Uterus (tissue), 3 donors: ENCODE measurements at regions not wholly inside any gene's neighbourhood (a gene's known extent, or its start where the extent isn't known, plus 50 kb on each side); places are given as distances from the start of the nearest gene placed in this dataset.

Source experiments
- DNase-seq, 2 donors: peaks; one replicate each; pipeline ENCODE4 v3.0.0-alpha.2; 2019 to 2020
- H3K27ac ChIP-seq, 2 donors: fragments of 200-600 bp; sonication (generic); 1 replicate in 1 of 2; 2 replicates in 1 of 2; pipeline ENCODE4 v1.5.1; 2016 to 2018
- H3K27me3 ChIP-seq, 2 donors: fragments of 200-600 bp; sonication (generic); one replicate each; pipeline ENCODE4 v1.5.1; 2018 to 2019; ENCODE audit warnings: control low read depth in 1 of 2
- H3K36me3 ChIP-seq, 2 donors: fragments of 200-600 bp; sonication (generic); one replicate each; pipeline ENCODE4 v1.5.1; 2019; ENCODE audit warnings: control low read depth in 1 of 2
- H3K4me1 ChIP-seq, 2 donors: fragments of 200-600 bp; sonication (generic); one replicate each; pipeline ENCODE4 v1.5.1; 2018 to 2019; ENCODE audit warnings: control low read depth in 1 of 2
- H3K4me3 ChIP-seq, 2 donors: fragments of 200-600 bp; sonication (generic); 1 replicate in 1 of 2; 2 replicates in 1 of 2; pipeline ENCODE4 v1.5.1; 2018 to 2019; ENCODE audit warnings: mild to moderate bottlenecking in 1 of 2
- H3K9me3 ChIP-seq, 2 donors: fragments of 200-600 bp; sonication (generic); one replicate each; pipeline ENCODE4 v1.5.1; 2019; ENCODE audit warnings: control low read depth in 1 of 2
- POLR2A ChIP-seq, 2 donors: fragments of 450-650 bp; IDR thresholded peaks; one replicate each; pipeline ENCODE4 v1.6.1; 2016; ENCODE audit warnings: antibody characterized with exemption in 2 of 2, mild to moderate bottlenecking in 1 of 2, moderate library complexity in 1 of 2
- intact Hi-C: fragments of 100-400 bp; cut with DNase I; formaldehyde crosslinking; loops from one replicate; pipeline ENCODE4 v1.15.1; 2023; ENCODE audit warnings: low total_unique reads
- TF ChIP-seq, protein P1 (sequence below), 4 experiments: fragments of 200-600 bp in 2 of 4; fragments of 450-650 bp in 2 of 4; sonication (generic) in 2 of 4; IDR thresholded peaks; one replicate each; pipeline ENCODE4 v1.5.1; 2016 to 2019; ENCODE audit warnings: antibody characterized with exemption in 4 of 4, mild to moderate bottlenecking in 2 of 4, moderate library complexity in 1 of 4
- donor health status: DM: yes; HTN: yes; CAD: no.

DNA sequence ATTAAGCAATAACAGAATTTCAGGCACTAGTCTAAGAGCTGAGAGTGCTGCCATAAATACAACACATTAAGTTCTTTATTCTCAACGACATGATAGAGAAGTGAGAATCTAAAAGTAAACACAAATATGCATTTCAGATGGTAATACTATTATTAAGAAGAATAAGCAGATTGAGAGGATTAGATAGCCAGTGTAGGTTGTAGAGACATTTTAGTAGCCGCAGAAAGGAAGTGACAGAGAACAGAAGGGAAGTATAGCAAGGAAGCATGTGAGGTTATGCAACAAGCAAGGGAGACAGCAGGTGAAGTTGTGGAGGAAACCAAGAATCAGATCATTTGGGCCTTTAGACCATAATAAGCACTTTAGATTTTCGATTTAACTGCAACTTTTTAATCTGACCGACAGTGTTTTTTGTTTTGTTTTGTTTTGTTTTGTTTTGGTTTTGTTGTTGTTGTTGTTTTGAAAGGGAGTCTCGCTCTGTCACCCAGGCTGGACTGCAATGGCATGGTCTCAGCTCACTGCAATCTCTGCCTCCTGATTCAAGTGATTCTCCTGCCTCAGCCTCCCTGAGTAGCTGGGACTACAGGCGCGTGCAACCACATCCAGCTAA, 737.0 kb upstream of the ADGRB3 start:
- no peak for DNase-seq
- no peak for TF ChIP-seq POLR2A (IDR thresholded peaks at IDR 0.05)
- TF ChIP-seq, protein P1, sequence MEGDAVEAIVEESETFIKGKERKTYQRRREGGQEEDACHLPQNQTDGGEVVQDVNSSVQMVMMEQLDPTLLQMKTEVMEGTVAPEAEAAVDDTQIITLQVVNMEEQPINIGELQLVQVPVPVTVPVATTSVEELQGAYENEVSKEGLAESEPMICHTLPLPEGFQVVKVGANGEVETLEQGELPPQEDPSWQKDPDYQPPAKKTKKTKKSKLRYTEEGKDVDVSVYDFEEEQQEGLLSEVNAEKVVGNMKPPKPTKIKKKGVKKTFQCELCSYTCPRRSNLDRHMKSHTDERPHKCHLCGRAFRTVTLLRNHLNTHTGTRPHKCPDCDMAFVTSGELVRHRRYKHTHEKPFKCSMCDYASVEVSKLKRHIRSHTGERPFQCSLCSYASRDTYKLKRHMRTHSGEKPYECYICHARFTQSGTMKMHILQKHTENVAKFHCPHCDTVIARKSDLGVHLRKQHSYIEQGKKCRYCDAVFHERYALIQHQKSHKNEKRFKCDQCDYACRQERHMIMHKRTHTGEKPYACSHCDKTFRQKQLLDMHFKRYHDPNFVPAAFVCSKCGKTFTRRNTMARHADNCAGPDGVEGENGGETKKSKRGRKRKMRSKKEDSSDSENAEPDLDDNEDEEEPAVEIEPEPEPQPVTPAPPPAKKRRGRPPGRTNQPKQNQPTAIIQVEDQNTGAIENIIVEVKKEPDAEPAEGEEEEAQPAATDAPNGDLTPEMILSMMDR (IDR thresholded peaks at IDR 0.05): no peak
- Histone ChIP-seq H3K4me3 (no peak overlapping the region), H3K27me3 (no peaks in the 10 kb centered on the region), H3K4me1 (no peaks in the 10 kb centered on the region), H3K36me3 (no peaks in the 10 kb centered on the region), H3K27ac (no peak overlapping the region), H3K9me3 (no peaks in the 10 kb centered on the region)
- intact Hi-C loops: no loop called here

- no peak overlapping the region for H3K27ac ChIP-seq
- no peaks in the 10 kb centered on the region for H3K9me3 ChIP-seq
- H3K4me1 ChIP-seq: no peaks in the 10 kb centered on the region
- H3K4me3 ChIP-seq: no peak overlapping the region
- no peaks in the 10 kb centered on the region for H3K36me3 ChIP-seq
- TF ChIP-seq, protein P1 (IDR thresholded peaks at IDR 0.05): no peak
- TF ChIP-seq POLR2A (IDR thresholded peaks at IDR 0.05): no peak
- intact Hi-C loops: no loop called here
- no peaks in the 10 kb centered on the region for H3K27me3 ChIP-seq
- DNase-seq: no peak
Measured at GRCh38 chr6:67896476-67896875, 738.6 kb upstream of the ADGRB3 start.

DNA sequence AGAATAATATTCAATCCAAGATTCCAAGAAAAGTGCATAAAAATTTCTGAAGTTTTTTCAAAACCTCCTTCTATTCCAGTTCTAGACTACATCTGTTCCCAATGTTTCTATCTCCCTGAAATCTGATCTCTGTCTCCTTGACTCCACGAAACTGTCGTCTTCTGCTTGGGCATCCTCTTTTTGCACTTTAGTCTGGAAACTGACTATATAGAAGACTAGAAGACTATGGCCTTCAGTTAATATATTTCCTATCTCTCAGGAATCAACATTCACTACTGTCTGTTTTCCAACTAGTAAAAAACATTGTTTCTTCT, 745.4 kb upstream of the ADGRB3 start:
- TF ChIP-seq POLR2A (IDR thresholded peaks at IDR 0.05): no peak
- DNase-seq: no peak
- H3K9me3 ChIP-seq: no peaks in the 10 kb centered on the region
- no peak overlapping the region for H3K27ac ChIP-seq
- intact Hi-C loops: no loop called here
- no peaks in the 10 kb centered on the region for H3K27me3 ChIP-seq
- H3K4me1 ChIP-seq: no peaks in the 10 kb centered on the region
- no peak overlapping the region for H3K4me3 ChIP-seq
- H3K36me3 ChIP-seq: no peaks in the 10 kb centered on the region

DNA sequence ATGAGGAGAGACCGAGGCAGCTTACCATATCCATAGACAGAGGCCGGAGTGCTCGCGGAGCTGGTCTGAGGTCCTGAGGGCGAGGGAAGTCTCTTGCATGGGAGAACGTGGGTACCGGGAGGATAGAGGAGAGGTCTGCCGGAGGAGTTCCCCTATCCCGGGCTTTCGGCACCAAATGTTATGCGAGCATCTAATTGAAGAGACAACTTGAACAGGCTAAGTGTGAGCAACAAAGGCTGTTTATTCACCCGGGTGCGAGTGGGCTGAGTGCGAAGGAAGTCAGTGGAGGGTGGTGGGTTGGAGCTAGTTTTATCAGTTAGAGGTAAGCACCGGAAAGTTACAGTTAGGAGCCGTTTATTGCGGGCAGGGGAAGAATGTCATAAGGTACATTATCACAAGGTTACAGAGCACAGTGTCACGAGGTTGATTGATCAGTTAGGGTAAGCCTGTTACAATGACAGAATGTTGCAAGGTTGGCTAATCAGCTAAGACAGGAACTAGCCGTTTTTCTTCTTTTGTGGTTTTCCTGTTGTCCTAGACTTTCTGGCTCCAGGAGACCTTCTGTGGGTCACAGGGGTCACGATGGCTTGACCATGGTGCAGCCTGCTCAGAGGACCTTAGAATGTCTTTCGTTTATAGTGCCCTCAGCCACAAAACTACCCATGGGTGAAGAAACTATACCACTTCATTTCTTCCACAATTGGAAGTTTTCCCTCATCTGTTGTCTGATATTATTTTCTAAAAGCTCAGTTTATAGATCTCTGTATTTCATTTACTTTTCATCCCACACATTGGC, 746.0 kb upstream of the ADGRB3 start:
- TF ChIP-seq, protein P1 (IDR thresholded peaks at IDR 0.05): no peak
- TF ChIP-seq POLR2A (IDR thresholded peaks at IDR 0.05): no peak
- H3K4me3 ChIP-seq: no peak overlapping the region
- no peaks in the 10 kb centered on the region for H3K4me1 ChIP-seq
- H3K36me3 ChIP-seq: no peaks in the 10 kb centered on the region
- H3K27me3 ChIP-seq: no peaks in the 10 kb centered on the region
- no peak overlapping the region for H3K27ac ChIP-seq
- no peak for DNase-seq
- intact Hi-C loops: no loop called here
- no peaks in the 10 kb centered on the region for H3K9me3 ChIP-seq

DNA sequence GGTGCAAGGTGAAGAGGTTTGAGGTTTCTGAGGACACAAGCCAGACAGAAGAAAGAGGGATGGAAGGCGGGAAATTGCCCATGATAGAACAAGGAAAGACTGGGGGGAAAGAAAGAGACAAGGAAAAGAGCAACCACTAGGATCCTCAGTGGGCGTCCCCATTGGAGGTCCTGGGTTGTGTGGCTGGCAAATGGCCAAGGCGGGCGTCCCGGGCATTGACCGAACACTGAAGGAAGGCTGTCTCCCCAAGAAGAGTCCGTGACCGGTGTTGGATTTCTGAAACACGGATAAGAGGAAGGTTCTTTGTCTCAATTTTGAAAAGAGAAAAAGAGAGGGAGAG, 746.6 kb upstream of the ADGRB3 start:
- H3K9me3 ChIP-seq: no peaks in the 10 kb centered on the region
- H3K4me3 ChIP-seq: no peak overlapping the region
- no peak for DNase-seq
- no peaks in the 10 kb centered on the region for H3K4me1 ChIP-seq
- no peaks in the 10 kb centered on the region for H3K36me3 ChIP-seq
- intact Hi-C loops: no loop called here
- H3K27ac ChIP-seq: no peak overlapping the region
- no peaks in the 10 kb centered on the region for H3K27me3 ChIP-seq
- TF ChIP-seq, protein P1 (IDR thresholded peaks at IDR 0.05): no peak
- no peak for TF ChIP-seq POLR2A (IDR thresholded peaks at IDR 0.05)
